B cell (primary cell): ENCODE measurements at regions not wholly inside any gene's neighbourhood (a gene's known extent, or its start where the extent isn't known, plus 50 kb on each side); places are given as distances from the start of the nearest gene placed in this dataset.

ENCODE experiments used
- ATAC-seq: fragments of 200-7000 bp; cut with Tn5 transposase; one replicate; pipeline ENCODE4 v1.10.0; 2021; ENCODE audit warnings: low read depth, mild to moderate bottlenecking, moderate number of reproducible peaks, moderate library complexity
- CTCF ChIA-PET: fragments of 350-600 bp; sonication (Branson Sonifier 250); formaldehyde crosslinking; loops from one replicate; lab custom pipeline; 2021; ENCODE audit warnings: antibody characterized with exemption, inconsistent platforms; lab: Charles Lee
- POLR2A ChIA-PET: fragments of 350-600 bp; sonication (Branson Sonifier 250); formaldehyde crosslinking; loops from one replicate; lab custom pipeline; 2021; ENCODE audit warnings: antibody characterized with exemption; lab: Charles Lee
- DNase-seq: peaks from one replicate; pipeline ENCODE4 v3.0.0; 2013
- H2AFZ ChIP-seq: 2 replicates; pipeline ENCODE4 v1.6.1; 2012; ENCODE audit warnings: mild to moderate bottlenecking, low read depth, low read length; ENCODE audit not compliant: insufficient read depth, poor library complexity, severe bottlenecking
- H3K27ac ChIP-seq, 2 donors: 1 replicate in 1 of 2; 2 replicates in 1 of 2; pipeline ENCODE4 v1.5.1; 2012 to 2013; ENCODE audit warnings: low read length in 2 of 2, mild to moderate bottlenecking in 2 of 2, moderate library complexity in 1 of 2
- H3K27me3 ChIP-seq, 4 experiments: fragments of 200-600 bp in 1 of 4; sonication (generic) in 1 of 4; replicated peaks in 1 of 4; 1 replicate in 2 of 4; 2 replicates in 2 of 4; pipeline versions ENCODE4 v1.6.1 to v1.7.0; 2013 to 2016; ENCODE audit warnings: low read length in 3 of 4, mild to moderate bottlenecking in 2 of 4, mixed read lengths in 1 of 4, moderate library complexity in 1 of 4; ENCODE audit not compliant: insufficient read depth in 4 of 4, control insufficient read depth in 3 of 4; ENCODE audit errors: control extremely low read depth in 1 of 4
- H3K36me3 ChIP-seq, 2 experiments: replicated peaks in 1 of 2; 1 replicate in 1 of 2; 2 replicates in 1 of 2; pipeline versions ENCODE4 v1.6.1 to v1.7.1; 2013; ENCODE audit warnings: low read length in 1 of 2; ENCODE audit not compliant: insufficient read depth in 2 of 2, control insufficient read depth in 1 of 2; ENCODE audit errors: control extremely low read depth in 1 of 2, extremely low read depth in 1 of 2
- H3K4me1 ChIP-seq, 2 donors: fragments of 200-600 bp in 1 of 2; sonication (generic) in 1 of 2; 1 replicate in 1 of 2; 2 replicates in 1 of 2; pipeline versions ENCODE4 v1.5.1 to v1.6.1; 2013 to 2017; ENCODE audit warnings: low read length in 2 of 2; ENCODE audit not compliant: control insufficient read depth in 2 of 2, insufficient read depth in 2 of 2
- H3K4me2 ChIP-seq: replicated peaks from 2 replicates; pipeline ENCODE3; 2012; ENCODE audit warnings: mild to moderate bottlenecking, low read depth, low read length; ENCODE audit not compliant: poor library complexity, severe bottlenecking
- H3K4me3 ChIP-seq, 5 experiments: fragments of 200-600 bp in 1 of 5; sonication (generic) in 1 of 5; 1 replicate in 3 of 5; 2 replicates in 2 of 5; pipeline versions ENCODE4 v1.5.1 to v1.7.0; 2011 to 2016; ENCODE audit warnings: low read length in 4 of 5, mild to moderate bottlenecking in 4 of 5, low read depth in 2 of 5, control low read depth in 1 of 5, moderate library complexity in 1 of 5; ENCODE audit not compliant: insufficient read depth in 1 of 5; ENCODE audit errors: control extremely low read depth in 1 of 5, extremely low read depth in 1 of 5
- H3K79me2 ChIP-seq: fragments of 200-600 bp; sonication (generic); one replicate; pipeline ENCODE4 v1.6.0; 2016; ENCODE audit warnings: low read length; ENCODE audit not compliant: control insufficient read depth, insufficient read depth
- H3K9ac ChIP-seq: fragments of 200-600 bp; sonication (generic); 2 replicates; pipeline ENCODE4 v1.6.1; 2017; ENCODE audit warnings: mild to moderate bottlenecking, low read length, moderate library complexity
- H3K9me3 ChIP-seq, 3 donors: one replicate each; pipeline versions ENCODE4 v1.6.1 to v1.7.1; 2013; ENCODE audit warnings: low read length in 2 of 3; ENCODE audit not compliant: control insufficient read depth in 2 of 3, insufficient read depth in 1 of 3; ENCODE audit errors: control extremely low read depth in 1 of 3
- H4K20me1 ChIP-seq: 2 replicates; pipeline ENCODE4 v1.6.0; 2012; ENCODE audit warnings: mild to moderate bottlenecking, low read length; ENCODE audit not compliant: insufficient read depth, control insufficient read depth, poor library complexity, severe bottlenecking
- H3K27ac Mint-ChIP-seq: one replicate; pipeline ENCODE4 v1.8.0; 2021; ENCODE audit warnings: mixed read lengths
- H3K27me3 Mint-ChIP-seq: one replicate; pipeline ENCODE4 v1.8.0; 2021; ENCODE audit warnings: mixed read lengths
- H3K4me1 Mint-ChIP-seq: one replicate; pipeline ENCODE4 v1.8.0; 2021; ENCODE audit warnings: mixed read lengths
- H3K4me3 Mint-ChIP-seq: one replicate; pipeline ENCODE4 v1.8.0; 2021; ENCODE audit warnings: mixed read lengths
- H3K9me3 Mint-ChIP-seq: one replicate; pipeline ENCODE4 v1.8.0; 2022; ENCODE audit warnings: mixed read lengths; ENCODE audit not compliant: insufficient read depth
- CTCF ChIP-seq: fragments of 200-600 bp; IDR thresholded peaks from one replicate; pipeline ENCODE4 v1.8.0; 2022; ENCODE audit warnings: antibody characterized with exemption, mild to moderate bottlenecking
- EZH2 ChIP-seq: IDR thresholded peaks from 2 replicates; pipeline ENCODE4 v1.6.1; 2012; ENCODE audit warnings: borderline replicate concordance, low read depth, mild to moderate bottlenecking, moderate library complexity, low read length; ENCODE audit not compliant: insufficient read depth, poor library complexity, severe bottlenecking
- WGBS: methylation state at CpG from one replicate; pipeline ENCODE4 v1.1.5; 2013; ENCODE audit warnings: missing lambda C conversion rate; ENCODE audit not compliant: insufficient coverage; 5-methylcytosine and 5-hydroxymethylcytosine counted together
- intact Hi-C: fragments of 100-400 bp; cut with micrococcal nuclease; formaldehyde crosslinking; loops from one replicate; pipeline ENCODE4 v1.10.0; 2022

- no peak overlapping the region for H3K4me3 ChIP-seq
- no peaks in the 10 kb centered on the region for H3K4me1 ChIP-seq
- 94% methylated on average over 7 of the region's 11 CpGs for WGBS
- DNase-seq (no peak), ATAC-seq (no peak)
- Mint-ChIP-seq H3K4me3 (no peak overlapping the region), H3K9me3 (no peaks in the 10 kb centered on the region), H3K27me3 (peaks cover 37% of the 10 kb centered on the region), H3K4me1 (no peaks in the 10 kb centered on the region), H3K27ac (no peak overlapping the region)
- H3K36me3 ChIP-seq = no peaks in the 10 kb centered on the region
- H4K20me1 ChIP-seq = no peaks in the 10 kb centered on the region
- H3K27me3 ChIP-seq = peaks cover 0 to 10% (median 4%) of the 10 kb centered on the region in 4 experiments
- H3K27ac ChIP-seq = no peak overlapping the region
- ChIA-PET POLR2A (no interaction called here), CTCF (no interaction called here)
- no peaks in the 10 kb centered on the region for H3K9me3 ChIP-seq
- H3K4me2 ChIP-seq = no peak overlapping the region
- no peak overlapping the region for H3K9ac ChIP-seq
- H3K79me2 ChIP-seq = no peaks in the 10 kb centered on the region
- intact Hi-C loops = no loop called here
- no peak overlapping the region for H2AFZ ChIP-seq
- TF ChIP-seq EZH2 (no peak), CTCF (no peak)
Observed at GRCh38 chr1:147837129-147837963, 65.2 kb upstream of the GJA8 start.

GRCh38 chr1:147837964-147838292, 64.7 kb upstream of the GJA8 start:
- H3K36me3 ChIP-seq = no peaks in the 10 kb centered on the region
- no peaks in the 10 kb centered on the region for H3K9me3 ChIP-seq
- TF ChIP-seq CTCF (no peak), EZH2 (no peak)
- Mint-ChIP-seq H3K27me3 (peaks cover 32% of the 10 kb centered on the region), H3K27ac (no peak overlapping the region), H3K4me1 (no peaks in the 10 kb centered on the region), H3K9me3 (no peaks in the 10 kb centered on the region), H3K4me3 (no peak overlapping the region)
- H2AFZ ChIP-seq = no peak overlapping the region
- H3K4me2 ChIP-seq = no peak overlapping the region
- 81% methylated on average over 2 of the region's 2 CpGs for WGBS
- ChIA-PET POLR2A (no interaction called here), CTCF (no interaction called here)
- H3K27me3 ChIP-seq = peaks cover 0 to 8% (median 3%) of the 10 kb centered on the region in 4 experiments
- no peak for ATAC-seq
- no peak overlapping the region for H3K27ac ChIP-seq
- DNase-seq = no peak
- H3K4me1 ChIP-seq = no peaks in the 10 kb centered on the region
- intact Hi-C loops = no loop called here
- H3K9ac ChIP-seq = no peak overlapping the region
- no peak overlapping the region for H3K4me3 ChIP-seq
- no peaks in the 10 kb centered on the region for H4K20me1 ChIP-seq
- H3K79me2 ChIP-seq = no peaks in the 10 kb centered on the region
